ENCODE measurements at regions not wholly inside any gene's neighbourhood (a gene's known extent, or its start where the extent isn't known, plus 50 kb on each side); places are given as distances from the start of the nearest gene placed in this dataset.

DNA sequence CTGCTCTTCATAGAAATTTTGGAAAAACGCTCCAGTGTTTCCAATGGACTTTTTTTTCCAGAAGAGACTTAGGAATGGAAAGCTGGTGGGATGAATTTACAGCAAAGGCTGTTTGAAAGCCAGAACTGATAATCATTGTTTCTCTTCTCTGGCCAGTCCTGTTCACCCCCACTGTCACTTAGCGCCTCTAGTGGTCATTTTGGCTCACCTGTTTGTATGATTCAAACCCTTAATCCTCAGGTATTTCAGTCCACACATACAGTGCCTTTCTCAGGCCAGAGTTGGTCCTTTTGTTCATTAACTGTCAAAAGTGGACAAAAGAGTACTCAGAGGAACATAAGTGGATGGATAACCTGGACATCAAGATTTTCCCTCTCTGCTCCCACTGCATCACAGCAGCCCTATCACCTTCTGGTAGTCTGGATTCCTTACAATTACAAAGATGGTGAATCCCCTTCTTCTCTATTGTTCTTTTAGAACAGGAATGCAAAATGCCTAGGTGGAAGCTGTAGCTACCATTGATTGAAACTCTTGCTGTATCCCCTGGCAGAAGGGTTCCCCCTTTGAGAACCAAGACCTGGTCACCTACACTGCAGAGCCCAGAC is 177.6 kb upstream of the OLFM3 start:
- Histone ChIP-seq H3K23ac (ENCODE audit: insufficient read length, low read depth, low read length) (no peak overlapping the region), H3K79me2 (ENCODE audit: insufficient read depth, low read length) (no peaks in the 10 kb centered on the region), H4K91ac (ENCODE audit: insufficient read length, low read depth, low read length) (no peak overlapping the region), H2BK12ac (ENCODE audit: insufficient read length, low read depth, low read length) (no peak overlapping the region), H3K14ac (ENCODE audit: insufficient read depth, low read length) (no peak overlapping the region), H3K79me1 (ENCODE audit: insufficient read depth, low read depth, low read length, poor library complexity, severe bottlenecking) (no peaks in the 10 kb centered on the region), H2BK20ac (ENCODE audit: low read depth, low read length, poor library complexity, severe bottlenecking) (no peak overlapping the region), H4K20me1 (ENCODE audit: control insufficient read depth, insufficient read depth, insufficient read length) (no peaks in the 10 kb centered on the region), H3K9me3 (ENCODE audit: control insufficient read depth, low read depth, low read length) (no peaks in the 10 kb centered on the region), H2BK120ac (ENCODE audit: low read depth, low read length, poor library complexity, severe bottlenecking) (no peak overlapping the region), H3K4me2 (ENCODE audit: insufficient read depth, insufficient read length, low read length) (no peak overlapping the region), H3K9ac (ENCODE audit: extremely low read depth, insufficient read length, low read length) (no peak overlapping the region), H3T11ph (ENCODE audit: low read length) (no peak overlapping the region), H2AK5ac (ENCODE audit: insufficient read length, low read length) (no peak overlapping the region), H2BK5ac (ENCODE audit: insufficient read length, low read length) (no peak overlapping the region), H2BK15ac (ENCODE audit: low read depth, low read length) (no peak overlapping the region), H4K5ac (ENCODE audit: insufficient read length, low read depth, low read length) (no peak overlapping the region), H3K4me1 (ENCODE audit: insufficient read depth, low read length) (no peaks in the 10 kb centered on the region), H3K4ac (ENCODE audit: low read depth, low read length) (no peak overlapping the region), H3K56ac (ENCODE audit: insufficient read length, low read depth, low read length) (no peak overlapping the region), H4K8ac (replicated peaks; ENCODE audit: insufficient read length, low read depth, low read length) (no peak overlapping the region), H2AFZ (ENCODE audit: low read length) (no peak overlapping the region), H3K27me3 (ENCODE audit: insufficient read depth, low read length) (no peaks in the 10 kb centered on the region), H3K18ac (ENCODE audit: insufficient read length, low read depth, low read length) (no peak overlapping the region), H3K27ac (ENCODE audit: insufficient read length, low read depth, low read length) (no peak overlapping the region), H3K23me2 (ENCODE audit: insufficient read length, low read depth, low read length, poor library complexity, severe bottlenecking) (no peaks in the 10 kb centered on the region)
- Mint-ChIP-seq H3K36me3 (ENCODE audit: insufficient read depth in 1 of 3, low read depth in 3 of 3) (no peaks in the 10 kb centered on the region), H3K4me1 (0 out of 4 replicates have a peak, but pooled peaks cover 0 to 3% of the 10 kb centered on the region in 2 experiments), H3K27me3 (ENCODE audit: low read depth) (no peaks in the 10 kb centered on the region), H3K9me3 (no peaks in the 10 kb centered on the region), H3K4me3 (no peak overlapping the region), H3K27ac (no peak overlapping the region)
- no CpG with 5 or more reads among the region's 2 CpGs for WGBS (ENCODE audit: extremely low coverage, insufficient read length, low lambda C conversion rate)
- TF ChIP-seq, protein P1, sequence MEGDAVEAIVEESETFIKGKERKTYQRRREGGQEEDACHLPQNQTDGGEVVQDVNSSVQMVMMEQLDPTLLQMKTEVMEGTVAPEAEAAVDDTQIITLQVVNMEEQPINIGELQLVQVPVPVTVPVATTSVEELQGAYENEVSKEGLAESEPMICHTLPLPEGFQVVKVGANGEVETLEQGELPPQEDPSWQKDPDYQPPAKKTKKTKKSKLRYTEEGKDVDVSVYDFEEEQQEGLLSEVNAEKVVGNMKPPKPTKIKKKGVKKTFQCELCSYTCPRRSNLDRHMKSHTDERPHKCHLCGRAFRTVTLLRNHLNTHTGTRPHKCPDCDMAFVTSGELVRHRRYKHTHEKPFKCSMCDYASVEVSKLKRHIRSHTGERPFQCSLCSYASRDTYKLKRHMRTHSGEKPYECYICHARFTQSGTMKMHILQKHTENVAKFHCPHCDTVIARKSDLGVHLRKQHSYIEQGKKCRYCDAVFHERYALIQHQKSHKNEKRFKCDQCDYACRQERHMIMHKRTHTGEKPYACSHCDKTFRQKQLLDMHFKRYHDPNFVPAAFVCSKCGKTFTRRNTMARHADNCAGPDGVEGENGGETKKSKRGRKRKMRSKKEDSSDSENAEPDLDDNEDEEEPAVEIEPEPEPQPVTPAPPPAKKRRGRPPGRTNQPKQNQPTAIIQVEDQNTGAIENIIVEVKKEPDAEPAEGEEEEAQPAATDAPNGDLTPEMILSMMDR (conservative IDR thresholded peaks at IDR 0.05) = peak; percentile 79
- DNase-seq = peak; percentile 44
